Spinal cord (tissue), 9 donors: ENCODE measurements at regions not wholly inside any gene's neighbourhood (a gene's known extent, or its start where the extent isn't known, plus 50 kb on each side); places are given as distances from the start of the nearest gene placed in this dataset.

Experiments used
- DNase-seq, 6 donors: peaks; one replicate each; pipeline versions ENCODE4 v3.0.0 to v3.0.0-alpha.2; 2013 to 2015; ENCODE audit warnings: low spot score in 6 of 6, low read depth in 4 of 6
- H3K27ac ChIP-seq: one replicate; pipeline ENCODE4 v1.5.1; 2013; ENCODE audit warnings: low read depth, low read length, control low read depth
- H3K27me3 ChIP-seq: one replicate; pipeline ENCODE4 v1.6.1; 2013; ENCODE audit warnings: low read length; ENCODE audit not compliant: control insufficient read depth, insufficient read depth
- H3K36me3 ChIP-seq: one replicate; pipeline ENCODE4 v1.6.1; 2013; ENCODE audit warnings: low read length; ENCODE audit not compliant: control insufficient read depth, insufficient read depth
- H3K4me1 ChIP-seq: one replicate; pipeline ENCODE4 v1.6.1; 2013; ENCODE audit warnings: low read length; ENCODE audit not compliant: control insufficient read depth, insufficient read depth
- H3K4me3 ChIP-seq: one replicate; pipeline ENCODE4 v1.5.1; 2013; ENCODE audit warnings: low read depth, low read length, control low read depth
- H3K9me3 ChIP-seq: one replicate; pipeline ENCODE4 v1.6.1; 2013; ENCODE audit warnings: low read length; ENCODE audit not compliant: control insufficient read depth, insufficient read depth
- WGBS: methylation state at CpG from one replicate; pipeline ENCODE4 v1.1.5; 2013; ENCODE audit warnings: missing lambda C conversion rate; ENCODE audit not compliant: insufficient coverage; 5-methylcytosine and 5-hydroxymethylcytosine counted together
- donor health status: healthy.

GRCh38 chr10:124325633-124325914 is 93.1 kb downstream of the OAT start:
- no peaks in the 10 kb centered on the region for H3K9me3 ChIP-seq
- peaks cover 26% of the 10 kb centered on the region for H3K4me1 ChIP-seq
- no peak overlapping the region for H3K4me3 ChIP-seq
- DNase-seq, result no peak
- H3K27ac ChIP-seq, result no peak overlapping the region
- 84% methylated on average over 3 of the region's 3 CpGs for WGBS
- no peaks in the 10 kb centered on the region for H3K27me3 ChIP-seq
- no peaks in the 10 kb centered on the region for H3K36me3 ChIP-seq

GRCh38 chr10:124324856-124325632 is 93.7 kb downstream of the OAT start:
- Histone ChIP-seq H3K4me3 (no peak overlapping the region), H3K27me3 (no peaks in the 10 kb centered on the region), H3K9me3 (no peaks in the 10 kb centered on the region), H3K27ac (no peak overlapping the region), H3K4me1 (peaks cover 26% of the 10 kb centered on the region), H3K36me3 (no peaks in the 10 kb centered on the region)
- peak in 1 of 6 donors; percentile 28 for DNase-seq
- WGBS, result 79% methylated on average over 16 of the region's 19 CpGs

DNA sequence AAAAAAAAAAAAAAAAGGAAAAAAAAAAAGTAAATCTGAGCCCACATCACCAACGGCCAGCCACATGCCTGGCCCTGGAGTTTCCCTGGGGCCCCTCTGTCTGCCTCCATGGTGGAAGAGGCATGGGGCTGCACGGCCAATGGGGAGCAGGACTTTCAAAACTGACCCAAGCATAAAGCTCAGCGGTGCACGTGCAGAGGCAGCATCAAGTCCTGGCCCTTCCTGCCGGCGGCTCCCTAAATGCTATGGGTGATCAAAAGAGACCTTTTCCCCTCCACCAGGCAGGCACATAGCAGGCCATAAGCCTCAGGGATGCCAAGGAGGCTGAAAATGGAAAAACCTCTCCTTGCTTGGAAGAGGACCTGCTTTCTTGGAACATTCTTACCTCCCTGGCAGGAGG is 94.3 kb downstream of the OAT start:
- peaks cover 26% of the 10 kb centered on the region for H3K4me1 ChIP-seq
- DNase-seq, result no peak
- WGBS, result 40% methylated on average over 4 of the region's 6 CpGs
- H3K36me3 ChIP-seq, result no peaks in the 10 kb centered on the region
- no peak overlapping the region for H3K27ac ChIP-seq
- H3K4me3 ChIP-seq, result no peak overlapping the region
- H3K9me3 ChIP-seq, result no peaks in the 10 kb centered on the region
- H3K27me3 ChIP-seq, result no peaks in the 10 kb centered on the region

GRCh38 chr10:124323806-124324205 is 94.9 kb downstream of the OAT start:
- Histone ChIP-seq H3K4me3 (no peak overlapping the region), H3K9me3 (no peaks in the 10 kb centered on the region), H3K36me3 (no peaks in the 10 kb centered on the region), H3K27ac (no peak overlapping the region), H3K27me3 (no peaks in the 10 kb centered on the region), H3K4me1 (peaks cover 24% of the 10 kb centered on the region)
- 64% methylated on average over 3 of the region's 5 CpGs for WGBS
- DNase-seq, result no peak

DNA sequence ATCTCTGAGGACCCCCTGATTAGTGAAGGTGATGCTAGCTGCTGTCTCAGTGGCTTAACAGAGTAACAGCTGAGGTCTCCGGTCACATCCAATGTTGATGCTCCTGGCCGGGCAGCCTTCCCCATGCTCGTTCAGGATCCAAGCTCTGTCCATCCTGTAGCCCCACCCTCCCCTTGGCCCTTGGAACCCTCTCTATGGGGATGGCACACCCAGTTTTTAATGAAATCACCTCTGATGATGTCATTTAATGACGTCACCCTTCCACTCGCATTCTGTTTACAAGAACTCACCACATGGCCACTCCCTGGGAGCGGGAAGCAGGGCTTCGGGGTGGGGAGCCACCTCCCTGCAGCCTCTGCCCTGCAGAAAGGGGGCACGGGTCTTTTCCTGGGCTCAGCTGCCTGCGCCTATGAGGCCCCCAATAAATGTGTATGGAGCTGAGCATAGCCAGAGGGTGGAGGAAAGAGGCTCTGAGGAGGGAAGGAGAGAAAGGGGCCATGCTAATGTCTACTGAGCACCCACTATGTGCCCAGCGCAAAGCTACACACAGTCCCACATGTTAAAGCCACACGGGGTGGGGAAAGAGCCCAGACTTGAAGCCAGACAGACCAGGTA is 95.5 kb downstream of the OAT start:
- H3K27me3 ChIP-seq, result no peaks in the 10 kb centered on the region
- H3K4me1 ChIP-seq, result peaks cover 18% of the 10 kb centered on the region
- no peak overlapping the region for H3K4me3 ChIP-seq
- no peak overlapping the region for H3K27ac ChIP-seq
- no peak for DNase-seq
- H3K9me3 ChIP-seq, result no peaks in the 10 kb centered on the region
- WGBS, result 97% methylated on average over 5 of the region's 11 CpGs
- H3K36me3 ChIP-seq, result no peaks in the 10 kb centered on the region

DNA sequence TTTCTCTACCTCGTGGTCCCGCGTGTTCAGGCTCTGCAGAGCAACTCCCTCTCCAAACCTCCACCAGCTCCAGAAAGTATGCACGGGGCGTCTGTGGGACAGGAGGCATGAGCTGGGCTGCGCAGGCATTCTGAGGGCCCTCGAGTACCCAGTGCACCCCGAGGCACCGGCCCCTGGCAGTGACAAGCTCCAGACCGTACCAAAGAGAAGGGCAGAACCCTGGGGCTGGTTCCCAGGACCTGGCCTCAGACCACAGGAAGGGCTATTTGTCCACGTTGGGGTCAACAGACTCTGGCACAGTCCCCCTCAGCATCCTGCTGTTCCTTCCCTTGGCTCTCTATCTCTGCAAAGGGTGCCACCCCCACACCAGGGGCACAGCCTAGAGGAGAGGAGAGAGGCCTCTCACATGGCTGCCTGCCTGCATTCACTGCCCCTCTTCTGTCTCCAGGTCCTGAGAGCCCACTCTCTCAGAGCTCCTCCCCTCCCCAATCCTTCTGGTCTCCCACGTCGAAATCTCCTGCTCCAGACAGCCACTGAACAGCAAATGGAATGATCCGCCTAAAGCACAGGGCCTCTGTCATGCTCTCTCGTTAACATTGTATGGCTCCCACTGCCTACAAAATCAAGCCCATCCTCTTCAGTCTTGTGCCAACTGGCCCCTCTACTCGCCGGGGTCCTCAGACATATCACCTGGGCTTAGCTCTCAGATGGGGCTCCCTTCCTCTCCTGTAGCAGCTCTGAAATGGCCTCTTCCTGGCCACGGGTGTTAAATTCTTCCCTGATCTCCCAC is 96.3 kb downstream of the OAT start:
- H3K9me3 ChIP-seq, result no peaks in the 10 kb centered on the region
- 85% methylated on average over 17 of the region's 18 CpGs for WGBS
- no peaks in the 10 kb centered on the region for H3K36me3 ChIP-seq
- no peak overlapping the region for H3K27ac ChIP-seq
- no peaks in the 10 kb centered on the region for H3K27me3 ChIP-seq
- peaks cover 18% of the 10 kb centered on the region for H3K4me1 ChIP-seq
- DNase-seq, result no peak
- H3K4me3 ChIP-seq, result no peak overlapping the region

DNA sequence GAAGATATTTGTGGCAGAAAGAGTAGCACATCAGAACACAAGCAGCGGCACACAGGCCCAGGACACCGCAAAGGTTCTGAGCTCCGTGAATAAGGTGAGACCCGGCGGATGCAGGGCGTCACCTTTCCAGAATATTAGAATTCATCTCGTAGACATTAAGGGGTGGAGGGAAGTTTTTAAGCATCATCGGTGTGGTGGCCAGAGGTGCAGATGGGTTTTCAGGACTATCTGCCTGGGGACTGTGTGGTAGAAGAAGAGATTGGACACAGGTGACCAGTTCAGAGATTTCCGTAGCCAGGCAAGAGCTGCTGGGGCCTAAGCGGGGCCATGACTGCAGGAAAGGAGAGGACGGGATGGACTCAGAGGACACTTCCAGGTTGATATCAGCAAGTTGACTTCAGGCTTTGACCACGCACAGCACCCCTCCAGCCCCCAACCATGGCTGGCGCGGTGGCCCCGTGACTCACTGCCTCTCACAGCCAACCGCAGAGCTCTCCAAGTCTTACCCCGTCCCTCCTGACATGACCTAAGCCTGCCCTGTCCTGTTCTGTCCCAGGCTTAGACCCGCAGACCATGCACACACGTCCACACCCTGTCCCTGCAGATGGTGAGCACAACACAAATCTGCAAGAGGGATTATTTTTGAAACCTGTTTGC is 97.2 kb downstream of the OAT start:
- H3K4me3 ChIP-seq, result no peak overlapping the region
- WGBS, result 98% methylated on average over 19 of the region's 19 CpGs
- H3K36me3 ChIP-seq, result no peaks in the 10 kb centered on the region
- H3K27me3 ChIP-seq, result no peaks in the 10 kb centered on the region
- no peaks in the 10 kb centered on the region for H3K9me3 ChIP-seq
- H3K27ac ChIP-seq, result no peak overlapping the region
- DNase-seq, result no peak
- H3K4me1 ChIP-seq, result peaks cover 18% of the 10 kb centered on the region

DNA sequence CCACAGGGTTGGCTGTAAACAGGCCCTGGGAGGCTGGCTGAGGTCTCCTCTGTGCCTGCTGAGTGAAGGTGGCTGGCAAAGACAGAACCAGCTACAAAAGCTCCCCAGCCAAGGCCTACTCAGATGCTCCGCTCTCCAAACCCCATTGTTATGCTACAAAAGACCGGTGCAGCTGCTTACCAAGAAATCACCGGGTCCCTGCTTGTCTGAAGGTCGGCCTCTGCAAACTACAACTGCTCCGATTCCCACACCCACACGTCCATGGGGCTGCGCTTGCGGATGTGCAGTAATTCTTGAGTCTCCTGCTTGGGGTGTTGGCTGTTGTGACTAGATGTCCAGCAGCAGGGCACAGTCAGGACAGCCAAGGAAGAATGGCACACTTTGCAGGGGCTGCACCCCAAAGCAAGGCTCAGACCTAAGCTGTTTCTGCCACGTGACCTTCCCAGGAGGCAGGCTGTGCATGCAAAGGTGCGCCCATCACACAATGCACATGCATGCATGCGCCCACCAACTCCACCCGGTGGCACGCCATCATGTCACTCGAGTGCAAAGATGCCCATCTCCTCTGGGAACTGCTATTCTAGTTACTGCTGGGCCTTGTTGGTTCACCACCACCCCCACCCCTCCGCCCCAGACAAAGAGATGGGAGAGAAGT is 97.8 kb downstream of the OAT start:
- no peak for DNase-seq
- H3K4me1 ChIP-seq, result peaks cover 18% of the 10 kb centered on the region
- 91% methylated on average over 9 of the region's 15 CpGs for WGBS
- H3K4me3 ChIP-seq, result no peak overlapping the region
- H3K27me3 ChIP-seq, result no peaks in the 10 kb centered on the region
- H3K27ac ChIP-seq, result no peak overlapping the region
- H3K9me3 ChIP-seq, result no peaks in the 10 kb centered on the region
- no peaks in the 10 kb centered on the region for H3K36me3 ChIP-seq

DNA sequence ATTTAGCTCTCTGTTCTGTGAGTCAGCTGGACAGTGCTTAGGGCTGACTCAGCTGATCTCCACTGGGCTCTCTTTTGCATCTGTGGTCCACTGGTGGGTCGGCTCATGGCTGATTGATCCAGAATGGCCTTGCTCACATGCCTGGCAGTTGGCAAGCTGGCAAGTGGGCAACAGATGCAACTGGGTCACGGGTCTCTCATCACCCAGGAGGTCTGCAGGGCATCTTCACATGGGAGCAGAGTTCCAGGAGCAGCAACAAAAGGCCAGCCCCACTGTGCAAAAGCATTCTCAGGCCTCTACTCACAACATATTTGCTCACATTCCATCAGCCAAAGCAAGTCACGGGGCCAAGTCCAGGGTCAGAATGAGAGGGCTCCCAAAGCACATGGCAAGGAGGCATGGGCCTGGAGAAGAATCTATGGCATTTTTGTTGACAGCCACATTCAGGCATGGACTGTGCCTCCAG is 98.8 kb downstream of the OAT start:
- H3K27me3 ChIP-seq, result no peaks in the 10 kb centered on the region
- H3K27ac ChIP-seq, result no peak overlapping the region
- H3K9me3 ChIP-seq, result no peaks in the 10 kb centered on the region
- no peaks in the 10 kb centered on the region for H3K36me3 ChIP-seq
- peaks cover 16% of the 10 kb centered on the region for H3K4me1 ChIP-seq
- no peak for DNase-seq
- WGBS, result 77% methylated on average over 3 of the region's 3 CpGs
- H3K4me3 ChIP-seq, result no peak overlapping the region
